A549 (cell line): ENCODE measurements at regions not wholly inside any gene's neighbourhood (a gene's known extent, or its start where the extent isn't known, plus 50 kb on each side); places are given as distances from the start of the nearest gene placed in this dataset.

Experiments used
- CHD2 ChIP-seq: fragments of 150-350 bp; IDR thresholded peaks from 2 replicates; pipeline ENCODE4 v1.6.1; 2014; ENCODE audit warnings: low read length; ENCODE audit not compliant: partially characterized antibody
- CHD4 ChIP-seq: fragments of 200-600 bp; sonication (generic); IDR thresholded peaks from 2 replicates; pipeline ENCODE4 v1.6.1; 2016; ENCODE audit warnings: antibody characterized with exemption, mild to moderate bottlenecking, borderline replicate concordance
- EHMT2 ChIP-seq: fragments of 200-600 bp; sonication (generic); IDR thresholded peaks from 2 replicates; pipeline ENCODE4 v1.6.1; 2016; ENCODE audit warnings: antibody characterized with exemption, low read depth, mild to moderate bottlenecking, moderate library complexity
- EP300 ChIP-seq, 2 experiments: fragments of >200 bp; sonication (Bioruptor Twin); formaldehyde crosslinking; IDR thresholded peaks; 2 replicates in 1 of 2; 3 replicates in 1 of 2; pipeline ENCODE4 v1.6.1; 2016 to 2017
- HDAC2 ChIP-seq: fragments of 200-600 bp; sonication (generic); IDR thresholded peaks from 2 replicates; pipeline ENCODE4 v1.6.1; 2016
- JUN ChIP-seq, 2 experiments: fragments of >200 bp; sonication (Bioruptor Twin); formaldehyde crosslinking; IDR thresholded peaks; 2 replicates in 1 of 2; 3 replicates in 1 of 2; pipeline ENCODE4 v1.6.1; 2016 to 2017
- KDM1A ChIP-seq: fragments of 200-600 bp; sonication (generic); IDR thresholded peaks from 2 replicates; pipeline ENCODE4 v1.6.1; 2016; ENCODE audit warnings: low read depth, mild to moderate bottlenecking
- POLR2A ChIP-seq: IDR thresholded peaks from 2 replicates; pipeline ENCODE4 v1.6.1; 2012; ENCODE audit warnings: mild to moderate bottlenecking, low read length
- SMC3 ChIP-seq: fragments of >200 bp; sonication (Bioruptor Twin); formaldehyde crosslinking; IDR thresholded peaks from 3 replicates; pipeline ENCODE4 v1.6.1; 2018; ENCODE audit warnings: inconsistent platforms
- ZNF302 ChIP-seq: fragments of 250-450 bp; sonication (Bioruptor Pico); IDR thresholded peaks from 2 replicates; pipeline ENCODE4 v1.9.0; 2021; ENCODE audit warnings: inconsistent platforms, mild to moderate bottlenecking, moderate library complexity
- ZSCAN20 ChIP-seq: fragments of 250-450 bp; sonication (Bioruptor Pico); IDR thresholded peaks from 2 replicates; pipeline ENCODE4 v1.8.0; 2022; ENCODE audit warnings: mild to moderate bottlenecking, moderate library complexity
- TF ChIP-seq, protein P1 (sequence below): fragments of >200 bp; sonication (Bioruptor Twin); formaldehyde crosslinking; IDR thresholded peaks from 3 replicates; pipeline ENCODE4 v1.5.1; 2016
- TF ChIP-seq, protein P2 (sequence below): IDR thresholded peaks from 2 replicates; pipeline ENCODE4 v1.6.1; 2012

DNA sequence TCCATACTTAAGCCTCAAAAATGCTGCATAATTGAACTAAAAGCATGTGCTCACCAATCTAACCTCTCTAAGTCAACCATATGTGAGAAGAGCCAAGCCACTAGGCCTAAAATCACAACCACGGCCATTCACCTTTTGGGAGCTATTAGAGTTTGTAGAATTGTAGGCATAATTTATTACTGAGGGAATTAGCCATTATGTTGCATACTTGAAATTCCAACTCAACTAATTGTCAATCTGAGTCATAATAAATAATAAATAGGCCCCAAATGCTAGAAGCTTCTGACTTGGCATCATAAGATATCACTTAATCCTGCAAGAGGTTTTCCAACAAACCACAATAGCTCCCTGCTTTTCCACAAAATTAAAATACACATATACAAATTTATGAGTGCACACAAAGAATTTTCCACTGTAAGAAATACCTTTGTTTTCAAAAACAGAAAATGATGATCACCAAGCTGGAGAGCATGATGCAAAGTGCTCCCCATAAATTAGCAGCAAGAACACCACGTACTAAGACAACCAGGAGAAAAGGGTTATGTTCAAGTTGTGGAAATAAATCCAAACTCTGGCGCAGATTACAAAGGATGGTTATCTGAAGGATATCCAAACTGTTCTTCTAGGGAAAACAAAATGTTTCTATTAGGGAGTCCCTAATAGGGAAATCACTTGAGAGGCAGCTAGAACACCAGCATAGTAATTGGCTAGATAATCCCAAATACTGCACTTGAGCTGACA lies 250.0 kb upstream of the SLC30A5 start:
- no peak for TF ChIP-seq SMC3
- no peak for TF ChIP-seq JUN (IDR thresholded peaks at IDR 0.05)
- no peak for TF ChIP-seq POLR2A
- no peak for TF ChIP-seq EP300 (IDR thresholded peaks at IDR 0.05)
- TF ChIP-seq, protein P1, sequence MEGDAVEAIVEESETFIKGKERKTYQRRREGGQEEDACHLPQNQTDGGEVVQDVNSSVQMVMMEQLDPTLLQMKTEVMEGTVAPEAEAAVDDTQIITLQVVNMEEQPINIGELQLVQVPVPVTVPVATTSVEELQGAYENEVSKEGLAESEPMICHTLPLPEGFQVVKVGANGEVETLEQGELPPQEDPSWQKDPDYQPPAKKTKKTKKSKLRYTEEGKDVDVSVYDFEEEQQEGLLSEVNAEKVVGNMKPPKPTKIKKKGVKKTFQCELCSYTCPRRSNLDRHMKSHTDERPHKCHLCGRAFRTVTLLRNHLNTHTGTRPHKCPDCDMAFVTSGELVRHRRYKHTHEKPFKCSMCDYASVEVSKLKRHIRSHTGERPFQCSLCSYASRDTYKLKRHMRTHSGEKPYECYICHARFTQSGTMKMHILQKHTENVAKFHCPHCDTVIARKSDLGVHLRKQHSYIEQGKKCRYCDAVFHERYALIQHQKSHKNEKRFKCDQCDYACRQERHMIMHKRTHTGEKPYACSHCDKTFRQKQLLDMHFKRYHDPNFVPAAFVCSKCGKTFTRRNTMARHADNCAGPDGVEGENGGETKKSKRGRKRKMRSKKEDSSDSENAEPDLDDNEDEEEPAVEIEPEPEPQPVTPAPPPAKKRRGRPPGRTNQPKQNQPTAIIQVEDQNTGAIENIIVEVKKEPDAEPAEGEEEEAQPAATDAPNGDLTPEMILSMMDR, result no peak
- no peak for TF ChIP-seq KDM1A
- TF ChIP-seq CHD4, result no peak
- no peak for TF ChIP-seq ZSCAN20
- no peak for TF ChIP-seq ZNF302 (CRISPR knock-in tag)
- TF ChIP-seq, protein P2, sequence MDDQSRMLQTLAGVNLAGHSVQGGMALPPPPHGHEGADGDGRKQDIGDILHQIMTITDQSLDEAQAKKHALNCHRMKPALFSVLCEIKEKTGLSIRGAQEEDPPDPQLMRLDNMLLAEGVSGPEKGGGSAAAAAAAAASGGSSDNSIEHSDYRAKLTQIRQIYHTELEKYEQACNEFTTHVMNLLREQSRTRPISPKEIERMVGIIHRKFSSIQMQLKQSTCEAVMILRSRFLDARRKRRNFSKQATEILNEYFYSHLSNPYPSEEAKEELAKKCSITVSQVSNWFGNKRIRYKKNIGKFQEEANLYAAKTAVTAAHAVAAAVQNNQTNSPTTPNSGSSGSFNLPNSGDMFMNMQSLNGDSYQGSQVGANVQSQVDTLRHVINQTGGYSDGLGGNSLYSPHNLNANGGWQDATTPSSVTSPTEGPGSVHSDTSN, result no peak
- no peak for TF ChIP-seq CHD2
- no peak for TF ChIP-seq EHMT2
- TF ChIP-seq HDAC2, result no peak
